ENCODE measurements at regions not wholly inside any gene's neighbourhood (a gene's known extent, or its start where the extent isn't known, plus 50 kb on each side); places are given as distances from the start of the nearest gene placed in this dataset.

GRCh38 chr6:170229851-170230519, 60.9 kb downstream of the DLL1 start:
- no peak for TF ChIP-seq CTCF (conservative IDR thresholded peaks at IDR 0.05)
- no peak for TF ChIP-seq ZFX (IDR thresholded peaks at IDR 0.05)

Measured in C4-2B (cell line).